PFSK-1 (cell line): ENCODE measurements at regions not wholly inside any gene's neighbourhood (a gene's known extent, or its start where the extent isn't known, plus 50 kb on each side); places are given as distances from the start of the nearest gene placed in this dataset.

Experiments used
- POLR2AphosphoS5 ChIP-seq: IDR thresholded peaks from 2 replicates; pipeline ENCODE4 v1.6.1; 2012; ENCODE audit warnings: low read depth, mild to moderate bottlenecking, control low read depth, low read length, moderate library complexity
- SIN3A ChIP-seq: IDR thresholded peaks from 2 replicates; pipeline ENCODE4 v1.6.1; 2012; ENCODE audit warnings: mild to moderate bottlenecking, low read length, moderate library complexity, borderline replicate concordance; ENCODE audit not compliant: insufficient read depth
- TAF1 ChIP-seq: IDR thresholded peaks from 2 replicates; pipeline ENCODE4 v1.6.1; 2012; ENCODE audit warnings: low read length, control low read depth, borderline replicate concordance; ENCODE audit not compliant: insufficient read depth
- TF ChIP-seq, protein P1 (sequence below), 2 experiments: IDR thresholded peaks; 2 replicates each; pipeline versions ENCODE4 v1.6.1 to v1.8.0; 2011 to 2012; ENCODE audit warnings: low read depth in 2 of 2, low read length in 2 of 2, control low read depth in 1 of 2, inconsistent platforms in 1 of 2, mild to moderate bottlenecking in 1 of 2, moderate library complexity in 1 of 2; ENCODE audit not compliant: insufficient read depth in 1 of 2

DNA sequence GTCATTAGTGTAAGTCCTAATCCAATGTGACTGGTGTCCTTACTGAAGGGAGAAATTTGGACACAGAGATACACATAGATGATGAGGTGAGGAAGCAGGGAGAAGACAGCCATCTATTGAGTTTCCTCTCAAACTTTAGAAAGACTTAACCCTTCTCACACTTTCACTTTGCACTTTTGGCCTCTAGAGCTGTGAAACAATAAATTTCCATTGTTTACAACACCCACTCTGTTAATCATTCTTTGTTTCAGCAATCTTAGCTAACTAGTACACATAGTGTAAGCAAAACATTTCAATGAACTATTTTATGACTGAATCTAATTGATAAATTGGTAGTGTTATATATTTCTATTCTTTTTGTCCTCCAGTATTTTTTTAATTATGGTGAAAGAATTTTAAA lies 1092.8 kb upstream of the POT1 start:
- TF ChIP-seq POLR2AphosphoS5: no peak
- TF ChIP-seq, protein P1, sequence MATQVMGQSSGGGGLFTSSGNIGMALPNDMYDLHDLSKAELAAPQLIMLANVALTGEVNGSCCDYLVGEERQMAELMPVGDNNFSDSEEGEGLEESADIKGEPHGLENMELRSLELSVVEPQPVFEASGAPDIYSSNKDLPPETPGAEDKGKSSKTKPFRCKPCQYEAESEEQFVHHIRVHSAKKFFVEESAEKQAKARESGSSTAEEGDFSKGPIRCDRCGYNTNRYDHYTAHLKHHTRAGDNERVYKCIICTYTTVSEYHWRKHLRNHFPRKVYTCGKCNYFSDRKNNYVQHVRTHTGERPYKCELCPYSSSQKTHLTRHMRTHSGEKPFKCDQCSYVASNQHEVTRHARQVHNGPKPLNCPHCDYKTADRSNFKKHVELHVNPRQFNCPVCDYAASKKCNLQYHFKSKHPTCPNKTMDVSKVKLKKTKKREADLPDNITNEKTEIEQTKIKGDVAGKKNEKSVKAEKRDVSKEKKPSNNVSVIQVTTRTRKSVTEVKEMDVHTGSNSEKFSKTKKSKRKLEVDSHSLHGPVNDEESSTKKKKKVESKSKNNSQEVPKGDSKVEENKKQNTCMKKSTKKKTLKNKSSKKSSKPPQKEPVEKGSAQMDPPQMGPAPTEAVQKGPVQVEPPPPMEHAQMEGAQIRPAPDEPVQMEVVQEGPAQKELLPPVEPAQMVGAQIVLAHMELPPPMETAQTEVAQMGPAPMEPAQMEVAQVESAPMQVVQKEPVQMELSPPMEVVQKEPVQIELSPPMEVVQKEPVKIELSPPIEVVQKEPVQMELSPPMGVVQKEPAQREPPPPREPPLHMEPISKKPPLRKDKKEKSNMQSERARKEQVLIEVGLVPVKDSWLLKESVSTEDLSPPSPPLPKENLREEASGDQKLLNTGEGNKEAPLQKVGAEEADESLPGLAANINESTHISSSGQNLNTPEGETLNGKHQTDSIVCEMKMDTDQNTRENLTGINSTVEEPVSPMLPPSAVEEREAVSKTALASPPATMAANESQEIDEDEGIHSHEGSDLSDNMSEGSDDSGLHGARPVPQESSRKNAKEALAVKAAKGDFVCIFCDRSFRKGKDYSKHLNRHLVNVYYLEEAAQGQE (IDR thresholded peaks at IDR 0.05; ENCODE audit: insufficient read depth in 1 of 2, low read depth in 2 of 2, low read length in 2 of 2): no peak
- TF ChIP-seq TAF1: no peak
- no peak for TF ChIP-seq SIN3A
